ENCODE measurements at regions not wholly inside any gene's neighbourhood (a gene's known extent, or its start where the extent isn't known, plus 50 kb on each side); places are given as distances from the start of the nearest gene placed in this dataset.
"Not testable (repeated sequence)": the region's sequence is repeated elsewhere in the genome, so short reads cannot be mapped to it uniquely, and the experiment has no call there.

DNA sequence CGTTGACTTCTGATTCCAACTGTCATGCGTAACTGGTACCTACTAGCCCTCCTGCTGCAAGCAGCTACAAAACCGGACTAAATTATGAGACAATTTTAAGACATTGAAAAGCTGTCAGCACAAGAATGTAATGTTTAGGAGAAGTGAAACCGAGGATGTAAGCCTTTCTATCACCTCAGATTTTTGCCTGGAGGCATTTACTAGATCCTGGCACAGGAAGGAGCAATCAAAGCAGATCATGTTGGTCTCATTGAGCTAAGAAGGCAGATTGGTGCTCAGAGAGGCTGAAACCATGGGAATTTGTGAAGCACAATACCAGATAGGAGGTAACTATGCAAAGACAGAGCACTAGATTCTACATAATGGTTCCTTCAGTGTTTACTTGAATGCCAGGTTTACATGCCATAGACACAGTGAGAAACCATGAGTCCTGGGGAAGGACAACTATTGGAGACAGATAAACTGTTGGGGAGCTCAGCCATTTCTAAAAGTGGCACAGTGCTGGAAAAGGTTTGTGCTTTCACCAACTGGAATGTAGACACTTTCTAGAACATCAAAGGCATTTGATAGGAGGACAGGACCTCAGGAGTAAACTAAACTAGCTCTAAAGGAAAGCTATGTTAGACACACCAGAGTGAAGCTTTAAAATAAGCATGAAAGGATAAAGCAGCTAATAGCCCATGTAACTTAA, 179.4 kb downstream of the LYPLAL1 start:
- no peak for DNase-seq (ENCODE audit: low read depth)

DNA sequence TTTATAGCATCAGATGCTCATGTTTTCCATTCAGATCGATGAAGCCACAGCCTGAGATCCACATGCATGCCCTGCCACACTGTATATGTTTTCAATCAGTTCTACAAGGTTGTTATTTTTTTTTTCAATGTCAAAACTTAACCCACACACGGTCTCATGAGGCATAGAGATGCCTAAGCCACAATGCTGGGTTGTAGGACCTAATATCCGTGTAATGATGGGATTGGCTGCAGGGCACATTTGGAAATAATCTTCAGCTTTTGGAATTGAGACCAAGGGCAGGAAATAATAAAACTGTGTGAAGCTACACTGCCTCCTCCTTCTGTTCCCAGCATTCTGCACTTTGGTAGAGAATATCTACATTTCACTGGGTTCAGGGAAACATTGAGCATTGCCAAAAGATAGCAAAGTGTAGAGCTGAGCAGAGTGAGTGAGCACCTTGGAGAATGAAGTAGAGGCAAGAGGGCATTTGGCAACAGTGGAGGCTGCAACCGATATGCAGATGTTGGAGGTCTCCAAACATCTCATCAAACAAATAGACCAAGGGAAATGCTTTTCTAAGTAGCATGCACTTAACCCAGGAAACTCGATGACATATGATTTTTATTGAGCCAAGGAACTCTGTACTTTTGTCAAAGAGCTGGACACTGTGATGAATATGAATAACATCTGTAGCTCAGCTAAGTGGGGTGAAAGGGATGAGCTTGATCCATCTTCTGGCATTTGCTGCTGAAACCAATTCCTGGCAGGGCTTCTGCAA, 176.7 kb downstream of the LYPLAL1 start:
- no peak for DNase-seq (ENCODE audit: low read depth)

- no peak for DNase-seq (ENCODE audit: low read depth)
These were observed 174.3 kb downstream of the LYPLAL1 start for GRCh38 chr1:219347921-219348391.

GRCh38 chr1:219347376-219347775, 173.7 kb downstream of the LYPLAL1 start:
- DNase-seq (ENCODE audit: low read depth), result no peak

DNA sequence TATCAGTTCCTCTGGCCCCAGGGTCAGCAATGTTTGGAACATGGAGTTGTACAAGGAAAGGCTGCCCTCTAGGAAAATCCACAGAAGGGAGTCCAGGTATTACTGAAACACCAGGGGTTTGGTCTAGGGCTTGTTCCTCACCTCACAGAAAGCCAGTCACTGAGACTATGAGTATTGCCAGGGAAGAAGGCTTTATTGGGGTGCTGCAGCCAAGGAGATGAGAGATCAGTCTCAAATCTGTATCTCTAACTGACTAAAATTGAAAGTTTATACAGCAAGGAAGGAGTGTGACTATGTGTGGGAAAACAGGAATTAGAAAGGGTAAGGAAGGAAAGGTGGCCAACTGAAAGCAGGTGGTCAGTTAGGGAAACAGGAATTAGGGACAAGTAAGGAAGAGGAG, 172.3 kb downstream of the LYPLAL1 start:
- DNase-seq (ENCODE audit: low read depth), result no peak

DNA sequence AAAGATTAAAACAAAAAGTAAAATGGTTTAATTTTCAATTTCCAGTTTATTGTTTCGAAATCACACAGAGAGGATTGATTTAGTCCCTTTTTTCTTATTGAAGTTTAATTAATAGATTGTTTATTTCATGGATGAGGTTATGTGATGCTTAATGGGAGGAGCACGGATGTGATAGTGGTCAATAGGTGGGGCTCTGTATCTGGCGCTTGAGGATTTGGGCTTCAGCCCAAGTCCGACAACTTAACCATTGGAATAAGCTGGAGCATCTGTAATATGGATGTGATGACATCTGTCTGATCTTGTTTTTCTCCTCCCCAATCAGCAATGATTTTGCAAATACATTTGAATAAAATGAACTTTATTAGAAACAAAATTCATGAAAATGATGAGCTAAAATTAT, 169.2 kb downstream of the LYPLAL1 start:
- DNase-seq (ENCODE audit: low read depth), result no peak

GRCh38 chr1:219340796-219341195, 167.1 kb downstream of the LYPLAL1 start:
- DNase-seq (ENCODE audit: low read depth), result no peak

DNA sequence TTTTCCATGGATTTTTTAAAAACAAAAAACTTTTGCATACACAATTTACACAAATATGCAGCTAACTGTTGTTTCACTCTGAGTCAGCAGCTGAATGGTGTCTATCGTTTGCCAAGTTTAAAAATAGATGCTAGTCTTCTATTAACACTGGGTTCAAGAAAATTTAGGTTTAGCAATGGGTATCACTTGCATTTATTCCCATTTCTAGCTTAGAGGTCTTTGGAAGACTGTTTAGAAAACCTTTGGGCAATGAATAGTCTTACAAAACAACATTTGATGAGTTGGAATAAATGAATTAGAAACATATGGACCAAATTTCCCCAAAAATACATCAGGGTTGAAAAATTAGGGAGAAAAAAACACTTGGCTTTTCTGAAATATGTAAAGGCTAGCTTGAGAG, 165.8 kb downstream of the LYPLAL1 start:
- DNase-seq (ENCODE audit: low read depth), result no peak

DNA sequence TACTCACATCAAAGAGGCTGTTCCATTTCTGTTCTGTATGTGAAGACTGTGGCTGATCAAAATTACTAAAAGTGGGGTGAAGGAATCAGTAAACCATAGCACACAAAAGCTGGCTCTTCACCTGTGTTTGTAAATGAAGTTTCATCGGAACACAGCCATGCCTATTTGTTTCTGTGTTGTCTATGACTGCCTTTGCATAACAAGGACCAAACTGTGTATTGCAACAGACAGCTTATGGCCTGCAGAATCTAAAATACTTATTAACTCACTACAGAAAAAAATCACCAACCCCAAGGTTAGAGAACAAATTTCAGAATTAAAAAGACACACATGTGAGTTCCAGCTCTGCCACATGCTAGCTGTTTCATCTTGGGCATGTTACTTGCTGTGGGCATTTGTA, 163.9 kb downstream of the LYPLAL1 start:
- DNase-seq (ENCODE audit: low read depth), result no peak

DNA sequence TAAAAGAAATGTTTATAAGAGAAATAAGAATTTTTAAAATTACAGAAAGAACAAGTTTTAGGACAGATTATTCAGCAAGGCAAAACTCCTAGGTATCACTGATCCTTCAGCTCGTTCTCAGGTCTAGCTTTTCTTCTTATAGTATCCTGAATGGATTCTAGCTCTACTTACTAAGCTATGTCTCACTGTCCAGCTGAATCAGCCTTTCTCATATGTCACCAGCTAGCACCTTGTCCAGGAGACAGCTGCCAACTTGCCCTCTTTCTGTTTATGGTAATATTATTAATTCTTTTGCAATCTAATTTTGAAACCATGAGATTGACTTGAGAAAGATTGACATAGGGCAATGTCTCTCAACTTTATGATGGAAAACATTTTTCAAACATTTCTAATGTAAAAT, 159.9 kb downstream of the LYPLAL1 start:
- DNase-seq (ENCODE audit: low read depth), result no peak

GRCh38 chr1:219331424-219331823, 157.7 kb downstream of the LYPLAL1 start:
- DNase-seq (ENCODE audit: low read depth), result no peak

DNA sequence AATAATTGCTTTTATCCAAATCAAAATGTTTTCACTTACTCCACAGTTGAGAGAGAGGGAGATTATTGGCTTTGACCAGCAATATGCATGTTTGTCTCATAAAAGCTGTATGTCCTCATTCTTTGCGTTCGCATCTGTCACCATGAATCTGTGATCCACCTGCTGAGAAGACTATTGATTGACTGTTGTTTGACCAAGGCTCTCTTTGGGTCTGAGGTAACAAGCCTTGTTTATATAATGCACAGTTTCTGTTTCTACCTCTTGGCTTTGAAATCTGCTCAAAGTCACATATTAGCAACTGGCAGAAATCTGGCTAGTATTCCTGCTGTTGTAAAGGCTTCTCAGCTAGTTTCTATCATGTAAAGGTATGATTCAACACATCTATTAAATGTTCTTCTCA, 157.0 kb downstream of the LYPLAL1 start:
- no peak for DNase-seq (ENCODE audit: low read depth)

- no peak for DNase-seq (ENCODE audit: low read depth)
These were observed 156.3 kb downstream of the LYPLAL1 start for GRCh38 chr1:219330001-219330400.

GRCh38 chr1:219329578-219329977, 155.9 kb downstream of the LYPLAL1 start:
- DNase-seq (ENCODE audit: low read depth), result no peak

GRCh38 chr1:219326843-219327242, 153.2 kb downstream of the LYPLAL1 start:
- no peak for DNase-seq (ENCODE audit: low read depth)

GRCh38 chr1:219325368-219325742, 151.7 kb downstream of the LYPLAL1 start:
- no peak for DNase-seq (ENCODE audit: low read depth)

GRCh38 chr1:219324629-219325367, 151.1 kb downstream of the LYPLAL1 start:
- no peak for DNase-seq (ENCODE audit: low read depth)

DNA sequence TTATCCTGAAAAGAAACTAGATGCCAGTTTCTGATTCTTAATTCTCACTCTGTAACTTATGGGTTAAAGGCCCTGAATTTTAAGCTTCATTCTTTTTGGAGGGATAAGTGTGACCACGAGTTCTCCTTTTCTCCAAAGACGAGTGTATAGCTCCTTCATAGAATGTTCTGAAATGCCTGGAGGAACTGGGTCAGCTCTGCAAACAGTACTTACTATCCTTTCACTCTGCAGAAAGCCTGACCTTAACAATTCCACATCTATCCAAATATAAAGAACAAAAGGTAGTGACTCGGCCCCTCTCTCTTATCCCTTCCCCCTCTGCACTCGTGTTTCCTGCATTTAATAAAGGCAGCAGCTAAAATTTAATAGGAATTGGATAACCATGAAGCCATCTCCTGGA, 150.5 kb downstream of the LYPLAL1 start:
- no peak for DNase-seq (ENCODE audit: low read depth)

GRCh38 chr1:219323426-219323825, 149.7 kb downstream of the LYPLAL1 start:
- no peak for DNase-seq (ENCODE audit: low read depth)

- DNase-seq (ENCODE audit: low read depth), result no peak
These were observed 149.1 kb downstream of the LYPLAL1 start for GRCh38 chr1:219322766-219323165.

DNA sequence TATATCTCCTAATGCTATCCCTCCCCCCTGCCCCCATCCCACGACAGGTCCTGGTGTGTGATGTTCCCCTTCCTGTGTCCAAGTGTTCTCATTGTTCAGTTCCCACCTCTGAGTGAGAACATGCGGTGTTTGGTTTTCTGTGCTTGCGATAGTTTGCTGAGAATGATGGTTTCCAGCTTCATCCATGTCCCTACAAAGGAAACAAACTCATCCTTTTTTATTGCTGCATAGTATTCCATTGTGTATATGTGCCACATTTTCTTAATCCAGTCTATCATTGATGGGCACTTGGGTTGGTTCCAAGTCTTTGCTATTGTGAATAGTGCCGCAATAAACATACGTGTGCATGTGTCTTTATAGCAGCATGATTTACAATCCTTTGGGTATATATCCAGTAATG, 146.9 kb downstream of the LYPLAL1 start:
- DNase-seq (ENCODE audit: low read depth), result not testable (repeated sequence)

DNA sequence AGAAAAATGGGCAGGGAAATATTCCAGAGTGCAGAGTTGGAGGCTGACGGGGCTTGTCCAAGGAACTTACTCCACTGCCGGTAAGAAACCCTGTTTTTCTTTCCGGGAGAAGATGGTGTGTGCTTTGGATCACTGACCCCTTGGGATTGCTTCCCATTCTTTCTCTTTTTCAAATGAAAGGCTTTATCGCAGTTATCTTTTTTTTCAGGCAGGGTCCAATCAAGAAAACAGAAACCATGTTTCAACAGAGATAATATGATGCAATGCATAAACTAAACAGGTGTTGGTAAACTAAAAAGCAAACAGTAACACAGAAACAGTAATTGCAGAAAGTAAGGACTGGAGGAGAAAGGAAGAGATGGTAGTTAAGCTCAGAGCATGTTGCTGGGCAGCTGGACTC, 145.1 kb downstream of the LYPLAL1 start:
- DNase-seq (ENCODE audit: low read depth), result no peak

- no peak for DNase-seq (ENCODE audit: low read depth)
These were observed 144.2 kb downstream of the LYPLAL1 start for GRCh38 chr1:219317762-219318353.

All from CMK (cell line).